ENCODE measurements at regions not wholly inside any gene's neighbourhood (a gene's known extent, or its start where the extent isn't known, plus 50 kb on each side); places are given as distances from the start of the nearest gene placed in this dataset.
A peak's percentile ranks its signal among the peaks of the same experiment; 100 is the strongest.

DNA sequence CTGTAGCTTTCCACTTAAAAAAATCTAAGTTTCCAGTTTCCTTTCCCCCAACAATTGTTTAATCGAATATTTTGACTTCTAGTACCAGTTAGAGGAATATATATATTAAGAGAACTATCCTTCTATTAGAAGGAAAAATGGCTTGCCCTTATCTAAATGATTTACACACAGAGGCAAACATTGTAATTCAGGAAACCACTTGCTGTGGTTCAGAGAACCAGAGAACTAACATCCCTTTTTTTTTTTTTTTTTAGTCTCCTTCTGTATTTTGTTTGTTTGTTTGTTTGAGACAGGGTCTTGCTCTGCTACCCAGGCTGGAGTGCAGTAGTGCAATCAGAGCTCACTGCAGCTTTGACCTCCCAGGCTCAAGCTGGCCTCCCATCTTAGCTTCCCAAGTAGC, 746.6 kb downstream of the VRK1 start:
- DNase-seq (ENCODE audit: low read depth): no peak
- TF ChIP-seq MYC (IDR thresholded peaks at IDR 0.05; ENCODE audit: low read depth, low read length) (no peak), POLR2A (IDR thresholded peaks at IDR 0.05; ENCODE audit: extremely low read depth, insufficient read length) (no peak)
- TF ChIP-seq, protein P1, sequence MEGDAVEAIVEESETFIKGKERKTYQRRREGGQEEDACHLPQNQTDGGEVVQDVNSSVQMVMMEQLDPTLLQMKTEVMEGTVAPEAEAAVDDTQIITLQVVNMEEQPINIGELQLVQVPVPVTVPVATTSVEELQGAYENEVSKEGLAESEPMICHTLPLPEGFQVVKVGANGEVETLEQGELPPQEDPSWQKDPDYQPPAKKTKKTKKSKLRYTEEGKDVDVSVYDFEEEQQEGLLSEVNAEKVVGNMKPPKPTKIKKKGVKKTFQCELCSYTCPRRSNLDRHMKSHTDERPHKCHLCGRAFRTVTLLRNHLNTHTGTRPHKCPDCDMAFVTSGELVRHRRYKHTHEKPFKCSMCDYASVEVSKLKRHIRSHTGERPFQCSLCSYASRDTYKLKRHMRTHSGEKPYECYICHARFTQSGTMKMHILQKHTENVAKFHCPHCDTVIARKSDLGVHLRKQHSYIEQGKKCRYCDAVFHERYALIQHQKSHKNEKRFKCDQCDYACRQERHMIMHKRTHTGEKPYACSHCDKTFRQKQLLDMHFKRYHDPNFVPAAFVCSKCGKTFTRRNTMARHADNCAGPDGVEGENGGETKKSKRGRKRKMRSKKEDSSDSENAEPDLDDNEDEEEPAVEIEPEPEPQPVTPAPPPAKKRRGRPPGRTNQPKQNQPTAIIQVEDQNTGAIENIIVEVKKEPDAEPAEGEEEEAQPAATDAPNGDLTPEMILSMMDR (IDR thresholded peaks at IDR 0.05; ENCODE audit: low read depth, low read length): no peak
- TF ChIP-seq, protein P2, sequence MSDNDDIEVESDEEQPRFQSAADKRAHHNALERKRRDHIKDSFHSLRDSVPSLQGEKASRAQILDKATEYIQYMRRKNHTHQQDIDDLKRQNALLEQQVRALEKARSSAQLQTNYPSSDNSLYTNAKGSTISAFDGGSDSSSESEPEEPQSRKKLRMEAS (IDR thresholded peaks at IDR 0.05; ENCODE audit: low read depth, low read length): no peak

DNA sequence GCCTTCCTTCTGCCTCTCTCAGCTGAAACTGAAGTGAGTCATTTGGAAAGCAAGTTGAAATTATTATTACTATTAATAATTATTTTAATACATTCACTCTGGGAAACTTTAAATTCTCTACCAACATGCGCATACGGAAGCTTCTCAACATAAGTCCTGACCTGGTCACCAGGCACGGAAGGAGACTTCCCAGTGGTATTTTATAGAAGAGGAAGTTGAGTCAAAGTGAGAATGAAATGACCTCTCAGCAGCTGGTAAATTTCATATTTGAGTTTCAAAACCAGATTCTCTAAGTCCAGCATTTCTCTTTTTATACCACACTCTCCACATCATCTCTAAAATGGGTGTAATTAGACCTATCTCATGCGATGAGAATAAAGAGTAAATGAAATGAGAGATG, 747.4 kb downstream of the VRK1 start:
- DNase-seq (ENCODE audit: low read depth): peak; percentile 1
- TF ChIP-seq POLR2A (IDR thresholded peaks at IDR 0.05; ENCODE audit: extremely low read depth, insufficient read length): no peak
- TF ChIP-seq, protein P1 (IDR thresholded peaks at IDR 0.05; ENCODE audit: low read depth, low read length): no peak
- no peak for TF ChIP-seq MYC (IDR thresholded peaks at IDR 0.05; ENCODE audit: low read depth, low read length)
- TF ChIP-seq, protein P2 (IDR thresholded peaks at IDR 0.05; ENCODE audit: low read depth, low read length): no peak
- H3K4me3 ChIP-seq (ENCODE audit: low read depth, low read length): no peak overlapping the region

More for the DNA sequence above, 746.6 kb downstream of the VRK1 start:
- H3K4me3 ChIP-seq (ENCODE audit: low read depth, low read length): no peak overlapping the region

DNA sequence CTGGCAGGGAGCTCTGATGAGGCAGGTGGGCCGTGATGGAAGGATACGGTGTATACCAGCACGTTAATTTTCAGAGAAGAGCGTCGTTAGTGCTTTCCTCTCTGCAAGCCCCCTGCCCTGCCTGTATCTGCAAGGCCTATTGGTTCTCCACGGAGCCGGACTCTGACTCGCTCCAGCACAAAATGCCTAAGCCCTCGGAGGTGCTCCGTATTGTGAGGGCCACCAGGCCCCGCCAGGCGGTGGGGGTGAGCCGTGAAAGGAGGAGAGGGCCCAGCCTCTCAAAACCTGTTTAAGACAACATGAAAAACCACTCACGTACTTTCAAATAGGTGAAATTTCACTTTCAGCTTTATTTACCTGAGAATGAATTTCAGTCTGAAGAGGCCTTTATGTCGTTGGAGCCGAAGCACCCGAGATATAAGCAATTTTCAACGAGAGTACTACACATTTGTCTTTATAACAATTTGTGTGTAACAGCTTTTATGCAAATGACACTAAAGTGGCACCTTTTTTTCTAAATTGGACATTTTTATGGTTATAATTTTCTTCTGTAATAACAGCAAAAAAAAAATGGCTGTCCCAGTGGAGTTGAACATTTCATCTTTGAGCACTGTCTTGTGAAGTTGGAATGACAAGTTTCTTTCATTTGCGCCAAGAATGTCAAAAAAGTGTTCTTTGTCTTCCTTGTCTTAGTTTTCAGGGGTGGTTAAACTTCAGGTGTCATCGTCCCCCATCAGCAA, 749.5 kb downstream of the VRK1 start:
- H3K4me3 ChIP-seq (ENCODE audit: low read depth, low read length): no peak overlapping the region
- TF ChIP-seq, protein P2 (IDR thresholded peaks at IDR 0.05; ENCODE audit: low read depth, low read length): no peak
- TF ChIP-seq POLR2A (IDR thresholded peaks at IDR 0.05; ENCODE audit: extremely low read depth, insufficient read length) (no peak), MYC (IDR thresholded peaks at IDR 0.05; ENCODE audit: low read depth, low read length) (no peak)
- TF ChIP-seq, protein P1 (IDR thresholded peaks at IDR 0.05; ENCODE audit: low read depth, low read length): no peak
- no peak for DNase-seq (ENCODE audit: low read depth)

DNA sequence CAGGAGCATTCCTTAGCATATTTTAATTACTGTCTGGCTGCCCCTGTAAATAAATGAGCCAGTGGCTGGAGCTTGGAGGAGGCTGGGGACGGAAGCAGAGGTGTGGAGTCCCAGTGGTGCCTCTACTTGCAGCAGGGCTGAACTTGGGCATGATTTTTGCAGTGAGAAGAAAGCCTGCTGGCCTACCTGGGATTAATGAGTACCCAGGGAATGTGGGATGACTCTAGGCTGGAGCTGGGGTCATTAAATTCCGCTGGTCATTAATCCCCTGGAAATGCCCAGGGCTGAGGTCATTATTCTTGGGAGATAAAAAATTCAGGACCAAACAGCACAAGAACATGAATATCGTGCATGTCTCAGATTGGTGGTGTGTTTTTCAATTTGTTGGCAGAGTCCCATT, 753.3 kb downstream of the VRK1 start:
- TF ChIP-seq, protein P2 (IDR thresholded peaks at IDR 0.05; ENCODE audit: low read depth, low read length): no peak
- TF ChIP-seq MYC (IDR thresholded peaks at IDR 0.05; ENCODE audit: low read depth, low read length) (no peak), POLR2A (IDR thresholded peaks at IDR 0.05; ENCODE audit: extremely low read depth, insufficient read length) (no peak)
- TF ChIP-seq, protein P1 (IDR thresholded peaks at IDR 0.05; ENCODE audit: low read depth, low read length): no peak

DNA sequence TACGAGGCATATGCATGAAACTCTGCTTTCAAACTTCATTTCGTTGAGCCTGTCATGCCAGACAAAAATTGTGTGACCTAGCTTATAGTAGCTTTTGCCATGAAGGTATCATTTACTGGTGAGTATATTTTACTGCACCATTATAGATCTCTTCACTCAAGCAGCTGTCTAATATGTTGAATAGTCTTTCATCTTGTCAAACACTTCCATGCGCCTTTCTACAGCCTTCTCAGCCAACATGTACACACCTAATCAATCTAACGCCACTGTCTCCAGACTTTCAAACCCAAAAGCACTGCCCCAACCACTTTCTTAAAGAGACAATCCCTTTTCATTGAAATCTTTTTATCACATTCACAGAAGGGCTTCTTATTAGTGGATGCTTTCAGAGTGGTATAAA, 757.4 kb downstream of the VRK1 start:
- TF ChIP-seq POLR2A (IDR thresholded peaks at IDR 0.05; ENCODE audit: extremely low read depth, insufficient read length): no peak
- no peak for TF ChIP-seq MYC (IDR thresholded peaks at IDR 0.05; ENCODE audit: low read depth, low read length)
- TF ChIP-seq, protein P2 (IDR thresholded peaks at IDR 0.05; ENCODE audit: low read depth, low read length): no peak
- TF ChIP-seq, protein P1 (IDR thresholded peaks at IDR 0.05; ENCODE audit: low read depth, low read length): no peak
- no peak overlapping the region for H3K4me3 ChIP-seq (ENCODE audit: low read depth, low read length)
- no peak for DNase-seq (ENCODE audit: low read depth)

More for the DNA sequence above, 753.3 kb downstream of the VRK1 start:
- no peak for DNase-seq (ENCODE audit: low read depth)
- H3K4me3 ChIP-seq (ENCODE audit: low read depth, low read length): no peak overlapping the region

All from NB4 (cell line).